ENCODE measurements at regions not wholly inside any gene's neighbourhood (a gene's known extent, or its start where the extent isn't known, plus 50 kb on each side); places are given as distances from the start of the nearest gene placed in this dataset.

DNA sequence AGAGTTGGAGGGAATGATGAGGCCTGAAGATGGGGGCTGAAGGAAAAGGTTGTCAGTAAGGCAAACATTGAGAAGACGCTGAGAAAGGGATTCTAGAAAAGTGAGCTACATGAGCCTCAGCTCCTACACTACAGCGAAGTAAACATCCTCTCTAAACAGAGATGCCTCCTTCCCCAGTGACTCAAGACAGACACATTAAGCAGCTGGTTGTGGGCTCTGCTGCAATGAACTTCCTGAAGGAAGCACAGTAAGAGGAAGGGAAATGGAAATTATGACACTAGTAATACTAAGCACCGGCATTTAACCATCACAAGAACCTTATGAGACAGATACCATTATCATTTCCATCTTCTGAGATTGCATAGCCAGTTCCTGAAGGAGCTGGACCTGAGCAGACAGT, 190.5 kb downstream of the C11orf87 start:
- DNase-seq (ENCODE audit: low read depth), result no peak
- TF ChIP-seq CTCF (IDR thresholded peaks at IDR 0.05; ENCODE audit: control insufficient read depth, extremely low read depth, insufficient read depth), result no peak

DNA sequence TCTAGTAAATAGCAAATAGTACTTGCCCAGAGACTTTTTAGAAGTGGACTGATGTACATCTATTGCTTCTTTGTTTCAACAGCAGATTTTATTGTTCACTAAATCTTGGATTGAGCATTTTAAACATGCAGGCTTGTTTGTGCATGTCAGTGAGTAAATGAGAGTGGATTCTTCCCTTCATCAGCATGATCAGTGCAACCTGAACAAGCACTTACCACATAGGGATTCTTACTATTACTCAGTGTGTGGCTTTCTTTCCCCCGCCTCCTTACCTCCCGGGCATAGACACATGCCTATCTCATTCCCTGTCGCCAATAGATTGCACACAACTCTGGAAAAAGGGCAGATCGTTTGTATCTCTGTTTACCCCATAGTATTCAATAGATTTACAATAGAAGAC, 197.5 kb downstream of the C11orf87 start:
- no peak for TF ChIP-seq CTCF (IDR thresholded peaks at IDR 0.05; ENCODE audit: control insufficient read depth, extremely low read depth, insufficient read depth)
- DNase-seq (ENCODE audit: low read depth), result no peak
- H3K4me3 ChIP-seq (ENCODE audit: low read depth, low read length), result no peak overlapping the region

More for the DNA sequence above, 190.5 kb downstream of the C11orf87 start:
- no peak overlapping the region for H3K4me3 ChIP-seq (ENCODE audit: low read depth, low read length)

DNA sequence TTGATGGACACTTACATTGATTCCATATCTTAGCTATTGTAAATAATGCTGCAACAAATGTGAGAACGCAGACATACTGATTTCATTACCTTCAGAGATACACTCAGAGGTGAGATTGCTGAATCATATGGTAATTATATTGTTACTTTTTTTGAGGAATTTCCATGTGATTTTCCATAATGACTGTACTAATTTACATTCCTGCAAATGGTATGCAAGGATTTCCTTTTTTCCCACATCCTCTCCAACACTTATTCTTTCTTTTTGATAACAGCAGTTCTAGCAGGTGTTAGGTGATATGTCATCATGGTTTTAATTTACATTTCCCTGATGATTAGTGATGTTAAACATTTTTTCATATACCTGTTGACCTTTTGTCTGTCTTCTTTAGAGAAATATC, 207.7 kb downstream of the C11orf87 start:
- no peak for TF ChIP-seq CTCF (IDR thresholded peaks at IDR 0.05; ENCODE audit: control insufficient read depth, extremely low read depth, insufficient read depth)
- no peak for DNase-seq (ENCODE audit: low read depth)
- H3K4me3 ChIP-seq (ENCODE audit: low read depth, low read length), result no peak overlapping the region

DNA sequence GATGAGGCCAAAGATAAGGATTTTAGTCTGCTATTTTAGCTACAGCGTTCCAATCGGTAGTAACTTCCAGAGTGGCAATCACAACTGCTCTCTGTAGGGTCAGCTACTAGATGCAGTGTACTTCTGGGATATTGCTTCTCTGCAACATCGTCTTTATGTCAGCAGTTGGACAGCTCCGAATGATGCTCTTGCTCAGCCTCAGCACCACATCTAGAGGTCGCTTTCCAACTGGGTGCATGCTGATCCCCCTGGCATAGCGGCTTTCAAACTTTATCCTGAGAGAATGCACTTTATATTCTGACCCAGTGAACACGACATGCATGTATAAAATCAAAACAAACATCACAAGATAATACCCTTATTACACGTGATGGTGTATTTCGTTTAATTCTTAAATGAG, 219.6 kb downstream of the C11orf87 start:
- no peak for DNase-seq (ENCODE audit: low read depth)
- H3K4me3 ChIP-seq (ENCODE audit: low read depth, low read length), result no peak overlapping the region
- TF ChIP-seq CTCF (IDR thresholded peaks at IDR 0.05; ENCODE audit: control insufficient read depth, extremely low read depth, insufficient read depth), result peak; percentile 31; the same call in 1 of the 2 replicates

GRCh38 chr11:109644152-109644551, 222.2 kb downstream of the C11orf87 start:
- no peak for DNase-seq (ENCODE audit: low read depth)
- H3K4me3 ChIP-seq (ENCODE audit: low read depth, low read length), result no peak overlapping the region
- TF ChIP-seq CTCF (IDR thresholded peaks at IDR 0.05; ENCODE audit: control insufficient read depth, extremely low read depth, insufficient read depth), result no peak

GRCh38 chr11:109648804-109649203, 226.8 kb downstream of the C11orf87 start:
- H3K4me3 ChIP-seq (ENCODE audit: low read depth, low read length), result no peak overlapping the region
- TF ChIP-seq CTCF (IDR thresholded peaks at IDR 0.05; ENCODE audit: control insufficient read depth, extremely low read depth, insufficient read depth), result no peak
- DNase-seq (ENCODE audit: low read depth), result no peak

- no peak for TF ChIP-seq CTCF (IDR thresholded peaks at IDR 0.05; ENCODE audit: control insufficient read depth, extremely low read depth, insufficient read depth)
- no peak overlapping the region for H3K4me3 ChIP-seq (ENCODE audit: low read depth, low read length)
- DNase-seq (ENCODE audit: low read depth), result no peak
Measured at GRCh38 chr11:109654091-109654490, 232.1 kb downstream of the C11orf87 start.
